CD4-positive, alpha-beta memory T cell (primary cell): ENCODE measurements at regions not wholly inside any gene's neighbourhood (a gene's known extent, or its start where the extent isn't known, plus 50 kb on each side); places are given as distances from the start of the nearest gene placed in this dataset.

Experiments used
- CTCF ChIA-PET: fragments of 350-600 bp; sonication (Branson Sonifier 250); formaldehyde crosslinking; loops from one replicate; lab custom pipeline; 2021; ENCODE audit warnings: inconsistent platforms; ENCODE audit not compliant: partially characterized antibody; lab: Charles Lee
- POLR2A ChIA-PET: fragments of 350-600 bp; sonication (Branson Sonifier 250); formaldehyde crosslinking; loops from one replicate; lab custom pipeline; 2021; ENCODE audit not compliant: partially characterized antibody; lab: Charles Lee
- DNase-seq, 5 donors: peaks; one replicate each; pipeline versions ENCODE4 v3.0.0 to v3.0.0-alpha.2; 2020 to 2022; ENCODE audit warnings: mixed read lengths in 1 of 5
- H3K27ac ChIP-seq: one replicate; pipeline ENCODE4 v1.7.0; 2013; ENCODE audit warnings: low read depth, low read length
- H3K27me3 ChIP-seq: 2 replicates; pipeline ENCODE4 v1.7.0; 2013; ENCODE audit warnings: mild to moderate bottlenecking, low read length, moderate library complexity; ENCODE audit not compliant: insufficient read depth
- H3K36me3 ChIP-seq: 2 replicates; pipeline ENCODE4 v1.7.0; 2013; ENCODE audit warnings: mild to moderate bottlenecking, low read length, moderate library complexity; ENCODE audit not compliant: insufficient read depth
- H3K4me1 ChIP-seq: 2 replicates; pipeline ENCODE4 v1.7.0; 2013; ENCODE audit warnings: mild to moderate bottlenecking, low read length, moderate library complexity; ENCODE audit not compliant: insufficient read depth
- H3K4me3 ChIP-seq, 2 donors: one replicate each; pipeline ENCODE4 v1.7.0; 2013; ENCODE audit warnings: low read length in 2 of 2, mild to moderate bottlenecking in 1 of 2
- H3K9me3 ChIP-seq, 2 donors: one replicate each; pipeline ENCODE4 v1.7.0; 2013; ENCODE audit warnings: low read length in 2 of 2, control low read depth in 1 of 2; ENCODE audit not compliant: control insufficient read depth in 1 of 2
- H3K27ac Mint-ChIP-seq, 7 donors: one replicate each; pipeline ENCODE4 v1.8.0; 2020 to 2021; ENCODE audit warnings: mixed read lengths in 7 of 7, mild to moderate bottlenecking in 6 of 7, inconsistent platforms in 3 of 7, moderate library complexity in 3 of 7
- H3K27me3 Mint-ChIP-seq, 2 donors: one replicate each; pipeline ENCODE4 v1.8.0; 2020 to 2021; ENCODE audit warnings: mixed read lengths in 2 of 2
- H3K36me3 Mint-ChIP-seq, 2 donors: one replicate each; pipeline ENCODE4 v1.8.0; 2020 to 2021; ENCODE audit warnings: mixed read lengths in 2 of 2, inconsistent platforms in 1 of 2, mild to moderate bottlenecking in 1 of 2
- H3K4me1 Mint-ChIP-seq, 4 donors: one replicate each; pipeline ENCODE4 v1.8.0; 2020 to 2021; ENCODE audit warnings: mixed read lengths in 4 of 4, mild to moderate bottlenecking in 1 of 4
- H3K4me3 Mint-ChIP-seq, 8 donors: one replicate each; pipeline ENCODE4 v1.8.0; 2020 to 2021; ENCODE audit warnings: mixed read lengths in 8 of 8, mild to moderate bottlenecking in 7 of 8, moderate library complexity in 6 of 8, inconsistent platforms in 3 of 8
- H3K9me3 Mint-ChIP-seq, 8 donors: one replicate each; pipeline ENCODE4 v1.8.0; 2020 to 2021; ENCODE audit warnings: mixed read lengths in 8 of 8, mild to moderate bottlenecking in 5 of 8, inconsistent platforms in 3 of 8, moderate library complexity in 1 of 8
- intact Hi-C: fragments of 100-400 bp; cut with micrococcal nuclease; formaldehyde crosslinking; loops from one replicate; pipeline ENCODE4 v1.15.1; 2023

DNA sequence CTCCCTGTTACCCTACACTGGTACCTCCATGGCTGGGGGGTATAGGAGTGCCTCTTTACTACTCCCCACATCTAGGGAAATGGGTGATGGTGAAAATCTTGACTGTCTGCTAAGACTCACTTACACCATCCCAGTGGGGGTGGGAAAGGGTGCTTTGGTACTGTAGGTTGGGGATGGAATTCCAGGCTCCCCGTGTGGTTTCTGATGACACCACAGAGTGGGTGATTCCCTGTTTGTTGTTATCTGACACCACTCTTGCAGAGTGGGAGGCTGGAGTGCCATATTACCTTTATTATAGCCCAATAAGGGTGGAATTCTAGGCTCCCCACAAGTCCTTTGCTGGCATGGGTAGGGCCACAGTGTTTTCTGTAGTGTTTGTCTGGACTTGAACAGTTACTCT lies 264.6 kb upstream of the MAN1A1 start:
- Mint-ChIP-seq H3K4me3 (no peak overlapping the region), H3K36me3 (no peaks in the 10 kb centered on the region), H3K27ac (no peak overlapping the region), H3K4me1 (peaks cover 0 to 4% (median 1%) of the 10 kb centered on the region in 4 donors), H3K27me3 (peaks cover 0 to 2% of the 10 kb centered on the region in 2 donors), H3K9me3 (no peaks in the 10 kb centered on the region)
- ChIA-PET CTCF (no interaction called here), POLR2A (no interaction called here)
- H3K36me3 ChIP-seq = no peaks in the 10 kb centered on the region
- H3K27ac ChIP-seq = no peak overlapping the region
- intact Hi-C loops = no loop called here
- no peak for DNase-seq
- no peaks in the 10 kb centered on the region for H3K9me3 ChIP-seq
- no peak overlapping the region for H3K4me3 ChIP-seq
- no peaks in the 10 kb centered on the region for H3K27me3 ChIP-seq
- no peaks in the 10 kb centered on the region for H3K4me1 ChIP-seq

DNA sequence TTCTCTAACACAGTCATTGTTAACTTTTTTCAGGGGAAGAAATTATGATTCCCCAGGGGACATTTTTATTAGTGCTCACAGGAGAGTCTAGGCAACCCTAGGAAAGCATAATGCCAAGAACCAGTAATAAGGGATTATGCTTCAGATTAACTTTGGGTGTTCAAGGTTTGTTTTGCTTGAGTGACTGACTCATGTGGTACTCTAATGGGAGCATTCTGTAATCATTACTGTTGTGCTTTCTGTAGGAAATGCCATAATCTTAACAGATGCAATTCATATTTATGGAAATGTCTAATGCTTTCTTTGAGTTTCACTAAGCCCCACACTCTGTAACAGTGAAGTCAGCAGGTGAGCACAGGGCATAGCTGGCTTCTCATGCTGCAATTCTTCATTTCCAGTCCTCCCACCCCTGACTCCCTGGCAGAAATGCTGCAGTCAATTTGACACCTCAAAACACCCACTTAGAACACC lies 263.4 kb upstream of the MAN1A1 start:
- Histone ChIP-seq H3K27me3 (no peaks in the 10 kb centered on the region), H3K4me1 (no peaks in the 10 kb centered on the region), H3K4me3 (no peak overlapping the region), H3K36me3 (no peaks in the 10 kb centered on the region), H3K27ac (no peak overlapping the region), H3K9me3 (no peaks in the 10 kb centered on the region)
- Mint-ChIP-seq H3K36me3 (no peaks in the 10 kb centered on the region), H3K4me3 (no peak overlapping the region), H3K27ac (no peak overlapping the region), H3K9me3 (no peaks in the 10 kb centered on the region), H3K27me3 (no peaks in the 10 kb centered on the region), H3K4me1 (peaks cover 0 to 4% (median 1%) of the 10 kb centered on the region in 4 donors)
- ChIA-PET POLR2A (no interaction called here), CTCF (no interaction called here)
- no peak for DNase-seq
- intact Hi-C loops = no loop called here

DNA sequence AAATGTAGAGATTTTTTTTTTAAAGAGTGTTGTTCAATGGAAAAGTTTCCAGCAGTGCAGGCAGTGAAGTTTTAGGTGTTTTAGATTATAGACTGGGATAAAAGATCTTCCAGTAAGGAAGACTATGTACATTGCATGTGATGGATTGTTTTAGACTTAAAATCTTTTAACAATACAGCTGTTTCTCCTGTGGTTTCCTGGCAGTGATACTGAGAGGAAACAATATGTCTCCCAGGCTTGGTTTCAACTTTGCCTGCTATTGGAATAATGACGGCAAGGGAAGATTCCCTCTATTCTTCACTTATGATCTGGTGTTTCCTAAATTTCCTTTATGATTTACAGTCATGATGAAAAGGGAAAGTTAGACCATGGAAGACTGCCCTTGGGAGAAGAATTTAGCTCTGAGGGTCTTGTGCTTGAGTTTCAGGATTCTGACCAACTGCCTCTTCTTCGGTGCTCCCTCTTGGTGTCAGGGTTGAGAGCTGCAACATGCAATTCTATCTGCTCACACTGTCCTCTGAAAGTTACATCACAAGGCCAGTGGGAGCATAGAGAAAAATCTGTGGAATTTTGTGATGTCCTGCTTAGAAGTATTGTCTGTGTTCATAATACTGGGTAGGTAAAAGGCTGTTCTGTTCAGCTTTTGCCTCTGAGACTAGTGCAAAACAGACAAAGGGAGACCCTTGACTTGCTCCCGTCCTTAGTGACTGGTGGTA lies 262.8 kb upstream of the MAN1A1 start:
- H3K27me3 ChIP-seq = no peaks in the 10 kb centered on the region
- no peaks in the 10 kb centered on the region for H3K9me3 ChIP-seq
- no peak overlapping the region for H3K4me3 ChIP-seq
- Mint-ChIP-seq H3K4me1 (peaks cover 0 to 4% (median 1%) of the 10 kb centered on the region in 4 donors), H3K27me3 (no peaks in the 10 kb centered on the region), H3K4me3 (no peak overlapping the region), H3K9me3 (no peaks in the 10 kb centered on the region), H3K27ac (no peak overlapping the region), H3K36me3 (no peaks in the 10 kb centered on the region)
- ChIA-PET CTCF (interaction anchor here (0.6 kb wide), 1 partner anchor 481 kb away, joined by 3 read pairs; no protein-coding TSS in a partner anchor), POLR2A (no interaction called here)
- DNase-seq = no peak
- no peaks in the 10 kb centered on the region for H3K4me1 ChIP-seq
- H3K27ac ChIP-seq = no peak overlapping the region
- no peaks in the 10 kb centered on the region for H3K36me3 ChIP-seq
- intact Hi-C loops = no loop called here

DNA sequence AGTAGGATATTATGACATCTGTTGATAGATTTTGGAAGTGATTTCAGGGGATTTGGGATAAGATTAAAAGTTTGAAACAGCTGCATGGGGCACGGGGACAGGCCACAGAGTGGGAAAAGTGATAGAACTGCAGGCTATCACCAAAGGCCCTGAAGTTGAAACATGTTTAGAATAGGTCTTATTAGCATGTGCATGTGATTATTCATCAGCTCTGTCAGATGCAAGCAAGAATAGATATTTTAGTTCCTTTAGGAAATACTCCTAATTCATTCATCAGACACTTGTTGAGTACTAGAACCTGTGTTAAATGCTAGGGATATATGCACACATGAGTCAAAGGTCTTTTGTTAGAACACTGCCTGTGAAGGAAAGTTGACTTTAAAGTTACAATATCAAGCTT lies 261.2 kb upstream of the MAN1A1 start:
- Histone ChIP-seq H3K27me3 (no peaks in the 10 kb centered on the region), H3K9me3 (no peaks in the 10 kb centered on the region), H3K4me1 (no peaks in the 10 kb centered on the region), H3K27ac (no peak overlapping the region), H3K36me3 (no peaks in the 10 kb centered on the region), H3K4me3 (no peak overlapping the region)
- H3K4me1 Mint-ChIP-seq = peaks cover 0 to 4% (median 1%) of the 10 kb centered on the region in 4 donors
- ChIA-PET CTCF (interaction anchor here (0.7 kb wide), 1 partner anchor 33 kb away, joined by 3 read pairs; no protein-coding TSS in a partner anchor), POLR2A (no interaction called here)
- peaks cover 0 to 2% of the 10 kb centered on the region in 2 donors for H3K27me3 Mint-ChIP-seq
- no peaks in the 10 kb centered on the region for H3K9me3 Mint-ChIP-seq
- no peak for DNase-seq
- no peak overlapping the region for H3K4me3 Mint-ChIP-seq
- H3K27ac Mint-ChIP-seq = no peak overlapping the region
- intact Hi-C loops = no loop called here
- no peaks in the 10 kb centered on the region for H3K36me3 Mint-ChIP-seq

DNA sequence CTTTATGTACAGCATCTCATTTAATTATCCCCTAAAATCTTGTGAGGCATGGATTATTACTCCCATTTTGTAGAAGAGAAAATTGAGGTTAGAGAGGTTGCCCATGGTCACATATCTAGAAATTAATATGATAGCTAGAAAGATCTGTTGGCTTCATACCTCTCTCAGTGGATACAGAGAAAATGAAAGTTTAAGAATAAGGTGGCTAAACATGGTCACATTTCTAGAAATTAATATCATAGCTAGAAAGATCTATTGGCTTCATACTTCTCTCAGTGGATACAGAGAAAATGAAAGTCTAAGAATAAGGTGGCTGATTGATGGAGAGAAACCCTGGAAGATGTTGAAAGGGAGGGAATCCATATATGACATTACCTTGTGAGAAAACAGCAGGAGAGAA lies 260.7 kb upstream of the MAN1A1 start:
- no peak overlapping the region for H3K27ac Mint-ChIP-seq
- CTCF ChIA-PET = interaction anchor here (0.7 kb wide), 1 partner anchor 32 kb away, joined by 3 read pairs; no protein-coding TSS in a partner anchor

DNA sequence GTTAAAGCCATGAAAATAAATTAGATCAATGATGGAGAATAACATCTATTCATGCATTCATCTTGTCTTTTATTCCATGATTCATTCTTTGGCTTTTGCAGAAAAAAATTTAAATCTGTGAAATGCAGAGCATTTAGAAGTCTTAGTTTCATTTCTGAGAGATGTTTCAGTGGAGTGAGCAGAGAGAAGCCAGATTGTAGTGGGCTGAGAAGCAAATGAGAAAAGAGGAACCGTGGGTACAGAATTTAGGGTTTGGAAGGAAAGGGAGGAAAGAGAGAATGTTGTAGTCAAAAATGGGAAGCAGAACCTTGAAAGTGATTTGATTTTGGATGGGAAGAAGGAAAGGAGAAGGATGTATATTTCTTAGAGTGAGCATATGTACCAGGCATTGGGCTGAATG lies 260.3 kb upstream of the MAN1A1 start:
- Mint-ChIP-seq H3K27ac (no peak overlapping the region), H3K4me3 (no peak overlapping the region), H3K36me3 (no peaks in the 10 kb centered on the region), H3K9me3 (no peaks in the 10 kb centered on the region), H3K27me3 (peaks cover 0 to 2% of the 10 kb centered on the region in 2 donors), H3K4me1 (peaks cover 0 to 4% (median 1%) of the 10 kb centered on the region in 4 donors)
- intact Hi-C loops = no loop called here
- Histone ChIP-seq H3K4me3 (no peak overlapping the region), H3K27me3 (no peaks in the 10 kb centered on the region), H3K4me1 (no peaks in the 10 kb centered on the region), H3K9me3 (no peaks in the 10 kb centered on the region), H3K27ac (no peak overlapping the region), H3K36me3 (no peaks in the 10 kb centered on the region)
- POLR2A ChIA-PET = no interaction called here
- CTCF ChIA-PET = interaction anchor here (0.7 kb wide), 1 partner anchor 32 kb away, joined by 3 read pairs; no protein-coding TSS in a partner anchor
- no peak for DNase-seq

More for the DNA sequence above, 260.7 kb upstream of the MAN1A1 start:
- no peaks in the 10 kb centered on the region for H3K9me3 Mint-ChIP-seq
- Histone ChIP-seq H3K4me1 (no peaks in the 10 kb centered on the region), H3K27me3 (no peaks in the 10 kb centered on the region), H3K9me3 (no peaks in the 10 kb centered on the region), H3K4me3 (no peak overlapping the region), H3K27ac (no peak overlapping the region), H3K36me3 (no peaks in the 10 kb centered on the region)
- no peaks in the 10 kb centered on the region for H3K36me3 Mint-ChIP-seq
- H3K27me3 Mint-ChIP-seq = peaks cover 0 to 2% of the 10 kb centered on the region in 2 donors
- POLR2A ChIA-PET = no interaction called here
- DNase-seq = no peak
- H3K4me1 Mint-ChIP-seq = peaks cover 0 to 4% (median 1%) of the 10 kb centered on the region in 4 donors
- intact Hi-C loops = no loop called here
- H3K4me3 Mint-ChIP-seq = no peak overlapping the region

DNA sequence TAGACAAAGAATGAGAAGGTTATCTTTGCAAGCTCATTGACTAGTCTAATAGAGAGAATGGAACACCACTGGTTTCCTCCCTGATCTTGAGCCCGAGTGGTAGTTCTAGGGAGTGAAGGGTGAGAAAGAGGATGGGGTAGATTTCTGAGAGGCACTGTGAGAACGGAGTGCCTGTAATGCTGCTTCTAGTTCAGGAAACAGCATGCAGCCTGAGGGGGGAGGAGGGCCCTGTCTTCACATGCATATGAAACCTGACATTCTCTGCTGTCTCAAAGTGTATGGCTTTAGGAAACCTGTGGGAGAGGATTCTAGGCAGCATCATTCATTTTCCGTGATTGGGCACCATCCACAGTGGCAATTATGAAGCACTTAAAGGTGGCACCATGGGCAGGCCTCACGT lies 259.4 kb upstream of the MAN1A1 start:
- Histone ChIP-seq H3K4me3 (no peak overlapping the region), H3K36me3 (no peaks in the 10 kb centered on the region), H3K4me1 (no peaks in the 10 kb centered on the region), H3K27ac (no peak overlapping the region), H3K9me3 (no peaks in the 10 kb centered on the region), H3K27me3 (no peaks in the 10 kb centered on the region)
- no peak overlapping the region for H3K4me3 Mint-ChIP-seq
- intact Hi-C loops = no loop called here
- DNase-seq = no peak
- POLR2A ChIA-PET = no interaction called here
- peaks cover 0 to 2% of the 10 kb centered on the region in 2 donors for H3K27me3 Mint-ChIP-seq
- no peaks in the 10 kb centered on the region for H3K36me3 Mint-ChIP-seq
- H3K27ac Mint-ChIP-seq = no peak overlapping the region
- no peaks in the 10 kb centered on the region for H3K9me3 Mint-ChIP-seq
- peaks cover 0 to 4% (median 1%) of the 10 kb centered on the region in 4 donors for H3K4me1 Mint-ChIP-seq
- CTCF ChIA-PET = no interaction called here
